HAP-1 (cell line): ENCODE measurements at regions not wholly inside any gene's neighbourhood (a gene's known extent, or its start where the extent isn't known, plus 50 kb on each side); places are given as distances from the start of the nearest gene placed in this dataset.

Source experiments
- DNase-seq, 2 experiments: peaks; one replicate each; pipeline ENCODE4 v3.0.0-alpha.2; 2016 to 2020; ENCODE audit warnings: low spot score in 2 of 2
- H3K27me3 ChIP-seq: fragments of 250-450 bp; sonication (Bioruptor Pico); 2 replicates; pipeline ENCODE4 v1.5.1; 2020; ENCODE audit warnings: low read depth, mild to moderate bottlenecking, moderate library complexity
- H3K36me3 ChIP-seq: fragments of 250-450 bp; sonication (Bioruptor Pico); replicated peaks from 2 replicates; pipeline ENCODE4 v1.5.1; 2020; ENCODE audit warnings: mild to moderate bottlenecking
- H3K4me1 ChIP-seq: fragments of 250-450 bp; sonication (Bioruptor Pico); 2 replicates; pipeline ENCODE4 v1.5.1; 2020; ENCODE audit warnings: mild to moderate bottlenecking
- H3K4me3 ChIP-seq: fragments of 250-450 bp; sonication (Bioruptor Pico); 2 replicates; pipeline ENCODE4 v1.5.1; 2020; ENCODE audit warnings: mild to moderate bottlenecking, moderate library complexity
- H3K9me3 ChIP-seq: fragments of 250-450 bp; sonication (Bioruptor Pico); 2 replicates; pipeline ENCODE4 v1.5.1; 2020; ENCODE audit warnings: mild to moderate bottlenecking, moderate library complexity
- in situ Hi-C: fragments of 300-500 bp; cut with MboI; formaldehyde crosslinking; loops from 3 replicates; pipeline ENCODE4 v1.14.3; 2020; ENCODE audit warnings: low sequenced_read_pairs, inconsistent platforms, mixed read lengths

GRCh38 chr20:40547483-40548091, 141.4 kb downstream of the MAFB start:
- no peaks in the 10 kb centered on the region for H3K9me3 ChIP-seq
- in situ Hi-C loops: no loop called here
- H3K36me3 ChIP-seq: no peaks in the 10 kb centered on the region
- H3K4me1 ChIP-seq: no peaks in the 10 kb centered on the region
- H3K27me3 ChIP-seq: no peaks in the 10 kb centered on the region
- no peak for DNase-seq
- no peak overlapping the region for H3K4me3 ChIP-seq

- no peak overlapping the region for H3K4me3 ChIP-seq
- H3K27me3 ChIP-seq: no peaks in the 10 kb centered on the region
- in situ Hi-C loops: no loop called here
- no peaks in the 10 kb centered on the region for H3K4me1 ChIP-seq
- H3K9me3 ChIP-seq: no peaks in the 10 kb centered on the region
- no peaks in the 10 kb centered on the region for H3K36me3 ChIP-seq
- no peak for DNase-seq
Measured at GRCh38 chr20:40545478-40545877, 143.6 kb downstream of the MAFB start.

- no peaks in the 10 kb centered on the region for H3K36me3 ChIP-seq
- H3K4me3 ChIP-seq: no peak overlapping the region
- H3K27me3 ChIP-seq: no peaks in the 10 kb centered on the region
- in situ Hi-C loops: no loop called here
- DNase-seq: no peak
- no peaks in the 10 kb centered on the region for H3K4me1 ChIP-seq
- H3K9me3 ChIP-seq: no peaks in the 10 kb centered on the region
Measured at GRCh38 chr20:40542065-40542464, 147.0 kb downstream of the MAFB start.

- Histone ChIP-seq H3K4me1 (no peaks in the 10 kb centered on the region), H3K36me3 (no peaks in the 10 kb centered on the region), H3K4me3 (no peak overlapping the region), H3K27me3 (no peaks in the 10 kb centered on the region), H3K9me3 (no peaks in the 10 kb centered on the region)
- no peak for DNase-seq
- in situ Hi-C loops: no loop called here
Measured at GRCh38 chr20:40540166-40540565, 148.9 kb downstream of the MAFB start.

- no peak overlapping the region for H3K4me3 ChIP-seq
- no peaks in the 10 kb centered on the region for H3K27me3 ChIP-seq
- DNase-seq: no peak
- in situ Hi-C loops: no loop called here
- no peaks in the 10 kb centered on the region for H3K4me1 ChIP-seq
- no peaks in the 10 kb centered on the region for H3K9me3 ChIP-seq
- H3K36me3 ChIP-seq: no peaks in the 10 kb centered on the region
Measured at GRCh38 chr20:40538131-40538530, 150.9 kb downstream of the MAFB start.

- no peaks in the 10 kb centered on the region for H3K27me3 ChIP-seq
- H3K36me3 ChIP-seq: no peaks in the 10 kb centered on the region
- in situ Hi-C loops: no loop called here
- no peaks in the 10 kb centered on the region for H3K9me3 ChIP-seq
- H3K4me1 ChIP-seq: no peaks in the 10 kb centered on the region
- no peak for DNase-seq
- H3K4me3 ChIP-seq: no peak overlapping the region
Measured at GRCh38 chr20:40536808-40537207, 152.2 kb downstream of the MAFB start.

- Histone ChIP-seq H3K36me3 (no peaks in the 10 kb centered on the region), H3K9me3 (no peaks in the 10 kb centered on the region; the same call in 1 of the 2 replicates), H3K27me3 (no peaks in the 10 kb centered on the region), H3K4me1 (no peaks in the 10 kb centered on the region), H3K4me3 (no peak overlapping the region)
- no peak for DNase-seq
- in situ Hi-C loops: no loop called here
Measured at GRCh38 chr20:40535816-40536215, 153.2 kb downstream of the MAFB start.

- Histone ChIP-seq H3K36me3 (no peaks in the 10 kb centered on the region), H3K4me1 (no peaks in the 10 kb centered on the region), H3K4me3 (no peak overlapping the region), H3K27me3 (no peaks in the 10 kb centered on the region), H3K9me3 (no peaks in the 10 kb centered on the region; the same call in 1 of the 2 replicates)
- no peak for DNase-seq
- in situ Hi-C loops: no loop called here
Measured at GRCh38 chr20:40532103-40532502, 156.9 kb downstream of the MAFB start.

- Histone ChIP-seq H3K4me1 (no peaks in the 10 kb centered on the region), H3K36me3 (no peaks in the 10 kb centered on the region), H3K4me3 (no peak overlapping the region), H3K27me3 (no peaks in the 10 kb centered on the region), H3K9me3 (no peaks in the 10 kb centered on the region; the same call in 1 of the 2 replicates)
- in situ Hi-C loops: no loop called here
- no peak for DNase-seq
Measured at GRCh38 chr20:40525351-40525750, 163.7 kb downstream of the MAFB start.

GRCh38 chr20:40524071-40524470, 165.0 kb downstream of the MAFB start:
- in situ Hi-C loops: no loop called here
- H3K36me3 ChIP-seq: no peaks in the 10 kb centered on the region
- H3K4me3 ChIP-seq: no peak overlapping the region
- H3K27me3 ChIP-seq: no peaks in the 10 kb centered on the region
- no peaks in the 10 kb centered on the region for H3K4me1 ChIP-seq
- H3K9me3 ChIP-seq: no peaks in the 10 kb centered on the region; the same call in 1 of the 2 replicates
- DNase-seq: no peak

GRCh38 chr20:40522405-40522804, 166.6 kb downstream of the MAFB start:
- no peak overlapping the region for H3K4me3 ChIP-seq
- in situ Hi-C loops: no loop called here
- no peak for DNase-seq

GRCh38 chr20:40521962-40522361, 167.1 kb downstream of the MAFB start:
- H3K27me3 ChIP-seq: no peaks in the 10 kb centered on the region
- no peaks in the 10 kb centered on the region; the same call in 1 of the 2 replicates for H3K9me3 ChIP-seq
- no peak for DNase-seq
- no peaks in the 10 kb centered on the region for H3K4me1 ChIP-seq
- H3K36me3 ChIP-seq: no peaks in the 10 kb centered on the region
- no peak overlapping the region for H3K4me3 ChIP-seq
- in situ Hi-C loops: no loop called here

More at GRCh38 chr20:40522405-40522804, 166.6 kb downstream of the MAFB start:
- Histone ChIP-seq H3K27me3 (no peaks in the 10 kb centered on the region), H3K36me3 (no peaks in the 10 kb centered on the region), H3K4me1 (no peaks in the 10 kb centered on the region), H3K9me3 (no peaks in the 10 kb centered on the region; the same call in 1 of the 2 replicates)

GRCh38 chr20:40519918-40520317, 169.1 kb downstream of the MAFB start:
- DNase-seq: no peak
- H3K4me1 ChIP-seq: no peaks in the 10 kb centered on the region
- in situ Hi-C loops: no loop called here
- H3K36me3 ChIP-seq: no peaks in the 10 kb centered on the region
- no peak overlapping the region for H3K4me3 ChIP-seq
- no peaks in the 10 kb centered on the region for H3K27me3 ChIP-seq
- no peaks in the 10 kb centered on the region for H3K9me3 ChIP-seq

GRCh38 chr20:40512994-40513393, 176.0 kb downstream of the MAFB start:
- DNase-seq: no peak
- no peaks in the 10 kb centered on the region for H3K27me3 ChIP-seq
- in situ Hi-C loops: no loop called here
- H3K9me3 ChIP-seq: no peaks in the 10 kb centered on the region
- H3K36me3 ChIP-seq: no peaks in the 10 kb centered on the region
- no peaks in the 10 kb centered on the region for H3K4me1 ChIP-seq
- no peak overlapping the region for H3K4me3 ChIP-seq

GRCh38 chr20:40512591-40512990, 176.4 kb downstream of the MAFB start:
- no peaks in the 10 kb centered on the region for H3K4me1 ChIP-seq
- no peaks in the 10 kb centered on the region for H3K9me3 ChIP-seq
- H3K27me3 ChIP-seq: no peaks in the 10 kb centered on the region
- H3K36me3 ChIP-seq: no peaks in the 10 kb centered on the region
- no peak for DNase-seq
- in situ Hi-C loops: no loop called here
- no peak overlapping the region for H3K4me3 ChIP-seq
